ENCODE measurements at regions not wholly inside any gene's neighbourhood (a gene's known extent, or its start where the extent isn't known, plus 50 kb on each side); places are given as distances from the start of the nearest gene placed in this dataset.

GRCh38 chr6:147950623-147950987 is 392.0 kb upstream of the SASH1 start:
- POLR2A ChIA-PET: no interaction called here
- no peaks in the 10 kb centered on the region for H3K4me1 Mint-ChIP-seq
- TF ChIP-seq ZMAT4 (CRISPR knock-in tag; IDR thresholded peaks at IDR 0.05) (no peak), ZBTB21 (CRISPR knock-in tag; IDR thresholded peaks at IDR 0.05; ENCODE audit: borderline replicate concordance) (no peak), ZNF512 (CRISPR knock-in tag; IDR thresholded peaks at IDR 0.05; ENCODE audit: borderline replicate concordance) (no peak), TP53 (CRISPR knock-in tag; IDR thresholded peaks at IDR 0.05) (no peak)
- CTCF ChIA-PET: interaction anchor here (0.8 kb wide), 1 partner anchor 444 kb away, joined by 4 read pairs; no protein-coding TSS in a partner anchor
- H3K27me3 Mint-ChIP-seq (ENCODE audit: low read depth): no peaks in the 10 kb centered on the region
- H3K9me3 Mint-ChIP-seq: peaks cover 8% of the 10 kb centered on the region
- peaks cover 6% of the 10 kb centered on the region for H3K36me3 Mint-ChIP-seq
- DNase-seq (ENCODE audit: low spot score) (no peak), ATAC-seq (no peak)
- no peak overlapping the region for H3K27ac Mint-ChIP-seq
- no peak overlapping the region for H3K4me3 Mint-ChIP-seq

- no peak for TF ChIP-seq USF1 (CRISPR knock-in tag; IDR thresholded peaks at IDR 0.05)
- TF ChIP-seq ZNF396 (CRISPR knock-in tag; IDR thresholded peaks at IDR 0.05; ENCODE audit: borderline replicate concordance): no peak
- no peak for TF ChIP-seq GRHL2 (CRISPR knock-in tag; IDR thresholded peaks at IDR 0.05; ENCODE audit: insufficient replicate concordance, severe bottlenecking)
- no peak for TF ChIP-seq AR (CRISPR knock-in tag; IDR thresholded peaks at IDR 0.05)
- no peak for TF ChIP-seq ERG (CRISPR knock-in tag; IDR thresholded peaks at IDR 0.05)
- TF ChIP-seq FOXJ3 (CRISPR knock-in tag; IDR thresholded peaks at IDR 0.05; ENCODE audit: borderline replicate concordance): no peak
- TF ChIP-seq GABPB1 (CRISPR knock-in tag; IDR thresholded peaks at IDR 0.05): no peak
- TF ChIP-seq ESRRA (CRISPR knock-in tag; IDR thresholded peaks at IDR 0.05; ENCODE audit: borderline replicate concordance): no peak
- no peak for TF ChIP-seq HMGXB4 (CRISPR knock-in tag; IDR thresholded peaks at IDR 0.05)
- TF ChIP-seq EMX1 (CRISPR knock-in tag; IDR thresholded peaks at IDR 0.05): no peak
- TF ChIP-seq ZNF317 (CRISPR knock-in tag; IDR thresholded peaks at IDR 0.05; ENCODE audit: borderline replicate concordance, low read depth): no peak
- no peak for TF ChIP-seq MYBL2 (CRISPR knock-in tag; IDR thresholded peaks at IDR 0.05)
- TF ChIP-seq FOXP1 (CRISPR knock-in tag; IDR thresholded peaks at IDR 0.05; ENCODE audit: borderline replicate concordance): no peak
- no peak for TF ChIP-seq GTF2I (CRISPR knock-in tag; conservative IDR thresholded peaks at IDR 0.05)
- no peak for TF ChIP-seq ATF2 (CRISPR knock-in tag; IDR thresholded peaks at IDR 0.05; ENCODE audit: borderline replicate concordance, low read depth)
- TF ChIP-seq ETV6 (CRISPR knock-in tag; IDR thresholded peaks at IDR 0.05): no peak
- no peak for TF ChIP-seq TP53 (CRISPR knock-in tag; IDR thresholded peaks at IDR 0.05)
- no peak overlapping the region for H3K4me3 Mint-ChIP-seq
- no peak for ATAC-seq
- no peaks in the 10 kb centered on the region for H3K36me3 Mint-ChIP-seq
- POLR2A ChIA-PET: no interaction called here
- no peaks in the 10 kb centered on the region for H3K9me3 Mint-ChIP-seq
- no peaks in the 10 kb centered on the region for H3K4me1 Mint-ChIP-seq
- no peak for DNase-seq (ENCODE audit: low spot score)
- CTCF ChIA-PET: no interaction called here
- H3K27ac Mint-ChIP-seq: no peak overlapping the region
- H3K27me3 Mint-ChIP-seq (ENCODE audit: low read depth): no peaks in the 10 kb centered on the region
These were observed 390.9 kb upstream of the SASH1 start for GRCh38 chr6:147951726-147952125.
